GM20000 (cell line): ENCODE measurements at regions not wholly inside any gene's neighbourhood (a gene's known extent, or its start where the extent isn't known, plus 50 kb on each side); places are given as distances from the start of the nearest gene placed in this dataset.

Experiments used
- DNase-seq: peaks from one replicate; pipeline ENCODE4 v3.0.0; 2012; ENCODE audit warnings: low spot score
- CTCF ChIP-seq: IDR thresholded peaks from 2 replicates; pipeline ENCODE4 v1.5.1; 2012; ENCODE audit warnings: mild to moderate bottlenecking, control low read depth; ENCODE audit errors: extremely low read depth, missing control alignments

- DNase-seq = no peak
- TF ChIP-seq CTCF = no peak
Observed at GRCh38 chr3:159657176-159657575, 331.5 kb upstream of the IL12A start.

- no peak for TF ChIP-seq CTCF
- no peak for DNase-seq
Observed at GRCh38 chr3:159657629-159658028, 331.0 kb upstream of the IL12A start.

GRCh38 chr3:159660326-159660725, 328.3 kb upstream of the IL12A start:
- TF ChIP-seq CTCF = no peak
- no peak for DNase-seq

- no peak for TF ChIP-seq CTCF
- no peak for DNase-seq
Observed at GRCh38 chr3:159660901-159661300, 327.7 kb upstream of the IL12A start.

GRCh38 chr3:159662549-159662948, 326.1 kb upstream of the IL12A start:
- no peak for TF ChIP-seq CTCF
- no peak for DNase-seq

GRCh38 chr3:159664006-159664405, 324.6 kb upstream of the IL12A start:
- TF ChIP-seq CTCF = no peak
- no peak for DNase-seq

GRCh38 chr3:159664653-159665052, 324.0 kb upstream of the IL12A start:
- TF ChIP-seq CTCF = no peak
- no peak for DNase-seq

GRCh38 chr3:159667261-159667660, 321.4 kb upstream of the IL12A start:
- TF ChIP-seq CTCF = no peak
- no peak for DNase-seq
